ENCODE measurements at regions not wholly inside any gene's neighbourhood (a gene's known extent, or its start where the extent isn't known, plus 50 kb on each side); places are given as distances from the start of the nearest gene placed in this dataset.

DNA sequence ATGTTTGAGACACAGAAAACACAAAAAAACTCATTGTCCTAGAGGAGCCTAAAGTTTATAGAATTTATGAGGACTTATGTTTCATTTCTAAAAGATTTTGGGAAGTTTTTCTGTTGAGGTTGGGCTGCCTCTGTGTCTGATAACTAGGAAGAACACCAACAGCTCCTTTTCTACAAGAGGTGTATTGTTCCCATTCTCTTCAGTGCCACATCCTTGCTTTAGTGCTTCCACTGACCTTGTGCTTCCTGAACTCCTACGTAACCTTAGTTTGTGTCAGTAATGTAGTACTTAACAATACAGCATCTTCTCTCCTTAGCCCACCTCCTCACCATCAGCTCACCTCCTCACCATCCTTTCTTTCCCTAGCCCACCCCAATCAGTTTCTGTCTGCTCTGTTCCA, 117.3 kb upstream of the TNC start:
- TF ChIP-seq, protein P1, sequence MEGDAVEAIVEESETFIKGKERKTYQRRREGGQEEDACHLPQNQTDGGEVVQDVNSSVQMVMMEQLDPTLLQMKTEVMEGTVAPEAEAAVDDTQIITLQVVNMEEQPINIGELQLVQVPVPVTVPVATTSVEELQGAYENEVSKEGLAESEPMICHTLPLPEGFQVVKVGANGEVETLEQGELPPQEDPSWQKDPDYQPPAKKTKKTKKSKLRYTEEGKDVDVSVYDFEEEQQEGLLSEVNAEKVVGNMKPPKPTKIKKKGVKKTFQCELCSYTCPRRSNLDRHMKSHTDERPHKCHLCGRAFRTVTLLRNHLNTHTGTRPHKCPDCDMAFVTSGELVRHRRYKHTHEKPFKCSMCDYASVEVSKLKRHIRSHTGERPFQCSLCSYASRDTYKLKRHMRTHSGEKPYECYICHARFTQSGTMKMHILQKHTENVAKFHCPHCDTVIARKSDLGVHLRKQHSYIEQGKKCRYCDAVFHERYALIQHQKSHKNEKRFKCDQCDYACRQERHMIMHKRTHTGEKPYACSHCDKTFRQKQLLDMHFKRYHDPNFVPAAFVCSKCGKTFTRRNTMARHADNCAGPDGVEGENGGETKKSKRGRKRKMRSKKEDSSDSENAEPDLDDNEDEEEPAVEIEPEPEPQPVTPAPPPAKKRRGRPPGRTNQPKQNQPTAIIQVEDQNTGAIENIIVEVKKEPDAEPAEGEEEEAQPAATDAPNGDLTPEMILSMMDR (IDR thresholded peaks at IDR 0.05): no peak
- DNase-seq (ENCODE audit: low spot score): no peak
- Histone ChIP-seq H3K27me3 (replicated peaks; ENCODE audit: insufficient read depth) (no peaks in the 10 kb centered on the region), H3K36me3 (no peaks in the 10 kb centered on the region), H3K4me1 (ENCODE audit: control insufficient read depth in 1 of 2, low read depth in 2 of 2) (peaks cover 0 to 4% of the 10 kb centered on the region in 2 donors), H3K27ac (no peak overlapping the region), H3K9me3 (no peaks in the 10 kb centered on the region), H3K4me3 (no peak overlapping the region)
- no peak for ATAC-seq (ENCODE audit: insufficient number of reproducible peaks, low FRiP score, low read depth)

DNA sequence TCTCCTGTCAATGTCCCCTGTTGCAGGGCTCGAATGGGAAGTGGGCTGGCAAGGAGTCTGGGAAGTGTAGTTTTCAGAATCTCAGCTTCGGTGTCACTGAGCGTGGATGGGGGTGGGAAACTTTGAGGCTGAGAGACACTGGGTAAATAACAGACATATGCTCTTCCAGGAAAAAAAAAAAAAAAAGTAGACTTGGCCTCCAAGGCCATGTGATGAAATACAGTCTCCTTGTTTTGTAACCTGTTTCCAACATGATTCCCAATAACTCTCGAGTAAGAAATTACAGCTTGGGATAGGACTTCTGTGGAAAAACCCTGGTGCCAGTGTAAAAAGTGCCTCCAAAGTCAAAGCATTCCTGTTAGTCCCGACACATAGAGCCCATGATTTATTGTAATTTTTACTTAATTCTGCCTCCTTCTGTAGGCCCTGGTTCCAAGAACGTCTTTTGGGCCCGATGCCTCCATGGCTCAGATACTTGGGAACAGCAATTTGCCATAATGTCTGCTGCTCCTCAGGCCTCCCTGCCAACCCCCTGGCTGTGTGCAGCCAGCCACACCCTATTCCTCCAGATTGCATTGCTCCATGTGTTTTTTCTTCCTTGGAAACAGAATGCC, 119.5 kb upstream of the TNC start:
- peaks cover 0 to 4% of the 10 kb centered on the region in 2 donors for H3K4me1 ChIP-seq (ENCODE audit: control insufficient read depth in 1 of 2, low read depth in 2 of 2)
- no peaks in the 10 kb centered on the region for H3K27me3 ChIP-seq (replicated peaks; ENCODE audit: insufficient read depth)
- DNase-seq (ENCODE audit: low spot score) (no peak), ATAC-seq (ENCODE audit: insufficient number of reproducible peaks, low FRiP score, low read depth) (peak; percentile 20)
- no peaks in the 10 kb centered on the region for H3K36me3 ChIP-seq
- TF ChIP-seq, protein P1 (IDR thresholded peaks at IDR 0.05): no peak
- H3K4me3 ChIP-seq: no peak overlapping the region
- H3K27ac ChIP-seq: no peak overlapping the region
- H3K9me3 ChIP-seq: no peaks in the 10 kb centered on the region

DNA sequence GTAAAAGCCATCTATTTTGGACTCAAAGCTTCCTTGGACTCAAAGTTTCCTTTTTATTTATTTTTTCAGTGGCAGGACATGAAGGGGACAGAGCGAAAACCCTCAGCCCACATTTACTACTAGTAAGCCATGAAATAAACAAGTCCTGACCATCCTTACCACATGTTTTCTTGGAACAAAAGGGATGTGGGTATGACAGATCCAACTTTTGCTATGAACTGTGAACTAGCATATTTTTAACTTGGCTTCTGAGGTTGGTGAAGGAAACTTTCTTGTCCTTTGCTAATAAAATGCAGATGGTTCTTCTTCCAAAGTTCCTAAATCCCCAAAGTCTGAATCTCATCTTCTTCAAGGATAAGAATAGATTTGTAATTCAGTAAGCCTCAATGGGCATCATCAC, 122.7 kb upstream of the TNC start:
- H3K27me3 ChIP-seq (replicated peaks; ENCODE audit: insufficient read depth): no peaks in the 10 kb centered on the region
- TF ChIP-seq, protein P1 (IDR thresholded peaks at IDR 0.05): no peak
- no peak overlapping the region for H3K4me3 ChIP-seq
- no peaks in the 10 kb centered on the region for H3K9me3 ChIP-seq
- H3K4me1 ChIP-seq (ENCODE audit: control insufficient read depth in 1 of 2, low read depth in 2 of 2): no peaks in the 10 kb centered on the region
- no peak overlapping the region for H3K27ac ChIP-seq
- no peak for ATAC-seq (ENCODE audit: insufficient number of reproducible peaks, low FRiP score, low read depth)
- no peak for DNase-seq (ENCODE audit: low spot score)
- no peaks in the 10 kb centered on the region for H3K36me3 ChIP-seq

DNA sequence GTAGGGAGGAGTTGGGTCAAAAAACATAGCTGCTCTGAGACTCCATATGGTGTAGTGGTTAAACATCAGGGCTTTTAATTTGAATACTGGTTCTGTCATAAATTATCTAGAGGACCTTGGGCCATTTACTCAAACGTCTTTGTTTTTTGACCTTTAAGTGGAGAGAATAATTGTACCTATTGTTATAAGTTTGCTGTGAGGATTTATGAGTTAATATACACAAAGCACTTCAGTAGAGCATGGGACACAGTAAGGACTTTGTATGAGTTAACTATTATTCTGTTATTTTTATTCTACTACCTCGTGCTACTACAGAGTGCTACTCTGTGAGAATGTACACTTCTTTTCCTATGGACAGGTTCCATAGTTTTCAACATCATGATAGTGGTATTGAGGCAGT, 123.7 kb upstream of the TNC start:
- Histone ChIP-seq H3K36me3 (no peaks in the 10 kb centered on the region), H3K4me3 (no peak overlapping the region), H3K27ac (no peak overlapping the region), H3K4me1 (ENCODE audit: control insufficient read depth in 1 of 2, low read depth in 2 of 2) (no peaks in the 10 kb centered on the region), H3K27me3 (replicated peaks; ENCODE audit: insufficient read depth) (no peaks in the 10 kb centered on the region), H3K9me3 (no peaks in the 10 kb centered on the region)
- DNase-seq (ENCODE audit: low spot score) (no peak), ATAC-seq (ENCODE audit: insufficient number of reproducible peaks, low FRiP score, low read depth) (no peak)
- TF ChIP-seq, protein P1 (IDR thresholded peaks at IDR 0.05): no peak

DNA sequence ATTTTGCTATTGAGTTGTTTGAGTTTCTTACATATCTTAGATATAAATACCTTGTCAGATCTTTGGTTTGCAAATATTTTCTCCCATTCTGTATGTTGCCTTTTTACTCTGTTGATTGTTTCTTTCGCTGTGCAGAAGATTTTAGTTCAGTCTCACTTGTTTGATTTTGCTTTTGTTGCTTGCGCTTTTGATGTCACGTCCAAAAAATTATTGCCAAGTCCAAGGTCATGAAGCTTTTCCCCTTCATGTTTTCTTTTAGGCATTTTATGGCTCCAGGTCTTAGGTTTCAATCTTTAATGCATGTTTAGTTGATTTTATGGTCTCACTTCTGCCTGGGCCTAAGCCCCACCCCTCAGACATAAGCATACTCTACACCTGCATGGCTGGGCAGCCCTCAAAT, 131.5 kb upstream of the TNC start:
- H3K27me3 ChIP-seq (replicated peaks; ENCODE audit: insufficient read depth): no peaks in the 10 kb centered on the region
- DNase-seq (ENCODE audit: low spot score): no peak

More for the DNA sequence above, 131.5 kb upstream of the TNC start:
- Histone ChIP-seq H3K27ac (no peak overlapping the region), H3K4me1 (ENCODE audit: control insufficient read depth in 1 of 2, low read depth in 2 of 2) (no peaks in the 10 kb centered on the region), H3K4me3 (no peak overlapping the region), H3K9me3 (peaks cover 3% of the 10 kb centered on the region), H3K36me3 (no peaks in the 10 kb centered on the region)
- no peak for ATAC-seq (ENCODE audit: insufficient number of reproducible peaks, low FRiP score, low read depth)
- TF ChIP-seq, protein P1 (IDR thresholded peaks at IDR 0.05): no peak

Measured in thoracic aorta (tissue), 2 donors.